ENCODE measurements at regions not wholly inside any gene's neighbourhood (a gene's known extent, or its start where the extent isn't known, plus 50 kb on each side); places are given as distances from the start of the nearest gene placed in this dataset.

- DNase-seq: no peak
Measured at GRCh38 chr11:116598036-116598435, 174.8 kb downstream of the BUD13 start.

- DNase-seq: no peak
Measured at GRCh38 chr11:116596346-116597260, 176.2 kb downstream of the BUD13 start.

GRCh38 chr11:116595305-116595880 lies 177.4 kb downstream of the BUD13 start:
- DNase-seq: no peak

GRCh38 chr11:116590844-116591570 lies 181.8 kb downstream of the BUD13 start:
- no peak for DNase-seq

GRCh38 chr11:116589402-116589801 lies 183.4 kb downstream of the BUD13 start:
- DNase-seq: no peak

- no peak for DNase-seq
Measured at GRCh38 chr11:116586392-116586791, 186.4 kb downstream of the BUD13 start.

GRCh38 chr11:116582571-116582970 lies 190.2 kb downstream of the BUD13 start:
- no peak for DNase-seq

GRCh38 chr11:116581349-116581748 lies 191.4 kb downstream of the BUD13 start:
- DNase-seq: no peak

- DNase-seq: no peak
Measured at GRCh38 chr11:116580799-116581198, 192.0 kb downstream of the BUD13 start.

GRCh38 chr11:116579857-116580727 lies 192.7 kb downstream of the BUD13 start:
- DNase-seq: no peak

GRCh38 chr11:116579031-116579653 lies 193.6 kb downstream of the BUD13 start:
- no peak for DNase-seq

GRCh38 chr11:116577956-116578355 lies 194.8 kb downstream of the BUD13 start:
- DNase-seq: no peak

GRCh38 chr11:116577273-116577672 lies 195.5 kb downstream of the BUD13 start:
- DNase-seq: no peak

GRCh38 chr11:116576526-116576925 lies 196.3 kb downstream of the BUD13 start:
- DNase-seq: no peak

GRCh38 chr11:116567721-116568242 lies 205.0 kb downstream of the BUD13 start:
- DNase-seq: no peak

GRCh38 chr11:116563712-116564047 lies 209.1 kb downstream of the BUD13 start:
- DNase-seq: no peak

- DNase-seq: no peak
Measured at GRCh38 chr11:116563028-116563711, 209.6 kb downstream of the BUD13 start.

- DNase-seq: no peak
Measured at GRCh38 chr11:116560589-116560988, 212.2 kb downstream of the BUD13 start.

- DNase-seq: no peak
Measured at GRCh38 chr11:116558504-116559211, 214.1 kb downstream of the BUD13 start.

- no peak for DNase-seq
Measured at GRCh38 chr11:116557282-116557681, 215.5 kb downstream of the BUD13 start.

GRCh38 chr11:116556483-116556882 lies 216.3 kb downstream of the BUD13 start:
- no peak for DNase-seq

Data from CD4-positive, alpha-beta T cell treated with Interleukin-4 for 4 hours (primary cell).